Small intestine (tissue), 7 donors: ENCODE measurements at regions not wholly inside any gene's neighbourhood (a gene's known extent, or its start where the extent isn't known, plus 50 kb on each side); places are given as distances from the start of the nearest gene placed in this dataset.

ENCODE experiments used
- DNase-seq, 2 donors: peaks; one replicate each; pipeline versions ENCODE4 v3.0.0 to v3.0.0-alpha.2; 2013
- FAIRE-seq: peaks from 2 replicates; lab custom pipeline; 2012; peaks lifted over from hg19 to GRCh38; lab: Jason Lieb, UNC
- H3K27ac ChIP-seq, 3 donors: one replicate each; pipeline ENCODE4 v1.5.1; 2013; ENCODE audit warnings: low read length in 2 of 3, mild to moderate bottlenecking in 2 of 3, control low read depth in 1 of 3, inconsistent platforms in 1 of 3, low read depth in 1 of 3, moderate library complexity in 1 of 3
- H3K27me3 ChIP-seq, 3 donors: one replicate each; pipeline ENCODE4 v1.6.1; 2013; ENCODE audit warnings: low read length in 3 of 3, inconsistent platforms in 1 of 3; ENCODE audit not compliant: control insufficient read depth in 3 of 3, insufficient read depth in 3 of 3
- H3K36me3 ChIP-seq, 3 donors: one replicate each; pipeline ENCODE4 v1.6.1; 2013; ENCODE audit warnings: low read length in 3 of 3, inconsistent platforms in 1 of 3, low read depth in 1 of 3, mild to moderate bottlenecking in 1 of 3, moderate library complexity in 1 of 3; ENCODE audit not compliant: control insufficient read depth in 3 of 3, insufficient read depth in 2 of 3
- H3K4me1 ChIP-seq, 3 donors: one replicate each; pipeline ENCODE4 v1.6.1; 2013; ENCODE audit warnings: low read length in 2 of 3, inconsistent platforms in 1 of 3, low read depth in 1 of 3, mild to moderate bottlenecking in 1 of 3, moderate library complexity in 1 of 3; ENCODE audit not compliant: control insufficient read depth in 3 of 3, insufficient read depth in 2 of 3
- H3K4me3 ChIP-seq, 3 donors: one replicate each; pipeline ENCODE4 v1.5.1; 2013; ENCODE audit warnings: low read length in 3 of 3, control low read depth in 1 of 3, inconsistent platforms in 1 of 3, low read depth in 1 of 3, mild to moderate bottlenecking in 1 of 3, moderate library complexity in 1 of 3
- H3K9me3 ChIP-seq, 2 donors: one replicate each; pipeline ENCODE4 v1.6.1; 2013; ENCODE audit warnings: low read depth in 1 of 2, low read length in 1 of 2; ENCODE audit not compliant: control insufficient read depth in 2 of 2, insufficient read depth in 1 of 2
- WGBS, 3 donors: extraction: QIAGEN DNeasy Blood & Tissue Kit; methylation state at CpG; one replicate each; pipeline ENCODE4 v1.1.7; 2013; 5-methylcytosine and 5-hydroxymethylcytosine counted together
- donor health status: healthy with polysubstance abuse.
- donor health status: control.
- donor health status: control.
- donor health status: Bipolar disorder and iron deficiency.
- donor health status: healthy.

GRCh38 chr6:145370559-145370958 lies 364.8 kb downstream of the EPM2A start:
- Histone ChIP-seq H3K4me3 (no peak overlapping the region), H3K4me1 (no peaks in the 10 kb centered on the region), H3K36me3 (no peaks in the 10 kb centered on the region), H3K27me3 (no peaks in the 10 kb centered on the region), H3K27ac (no peak overlapping the region), H3K9me3 (peaks cover 0 to 3% of the 10 kb centered on the region in 2 donors)
- DNase-seq (no peak), FAIRE-seq (no peak)

- Histone ChIP-seq H3K4me3 (no peak overlapping the region), H3K36me3 (no peaks in the 10 kb centered on the region), H3K9me3 (peaks cover 0 to 9% of the 10 kb centered on the region in 2 donors), H3K27ac (no peak overlapping the region), H3K27me3 (no peaks in the 10 kb centered on the region), H3K4me1 (no peaks in the 10 kb centered on the region)
- DNase-seq (peak in 1 of 2 donors; percentile 36), FAIRE-seq (no peak)
- 43 to 68% (median 54%) methylated on average over 4 of the region's 4 CpGs for WGBS, 3 donors
Observed at GRCh38 chr6:145372671-145373151, 362.6 kb downstream of the EPM2A start.

GRCh38 chr6:145373826-145374225 lies 361.5 kb downstream of the EPM2A start:
- WGBS, 3 donors = 76 to 91% (median 81%) methylated on average over 1 of the region's 1 CpG
- H3K36me3 ChIP-seq = no peaks in the 10 kb centered on the region
- no peaks in the 10 kb centered on the region for H3K4me1 ChIP-seq
- no peak overlapping the region for H3K27ac ChIP-seq
- DNase-seq = no peak
- H3K27me3 ChIP-seq = no peaks in the 10 kb centered on the region
- no peak overlapping the region for H3K4me3 ChIP-seq
- no peak for FAIRE-seq
- peaks cover 0 to 11% of the 10 kb centered on the region in 2 donors for H3K9me3 ChIP-seq

GRCh38 chr6:145374570-145374969 lies 360.8 kb downstream of the EPM2A start:
- H3K36me3 ChIP-seq = no peaks in the 10 kb centered on the region
- H3K9me3 ChIP-seq = peaks cover 0 to 11% of the 10 kb centered on the region in 2 donors
- no peaks in the 10 kb centered on the region for H3K27me3 ChIP-seq
- H3K4me3 ChIP-seq = no peak overlapping the region
- DNase-seq (no peak), FAIRE-seq (no peak)
- H3K4me1 ChIP-seq = no peaks in the 10 kb centered on the region
- WGBS, 3 donors = 31 to 72% (median 31%) methylated on average over 1 of the region's 1 CpG
- no peak overlapping the region for H3K27ac ChIP-seq

GRCh38 chr6:145375502-145375901 lies 359.8 kb downstream of the EPM2A start:
- no peak overlapping the region for H3K27ac ChIP-seq
- no peaks in the 10 kb centered on the region for H3K27me3 ChIP-seq
- peaks cover 0 to 11% of the 10 kb centered on the region in 2 donors for H3K9me3 ChIP-seq
- no peaks in the 10 kb centered on the region for H3K36me3 ChIP-seq
- FAIRE-seq (no peak), DNase-seq (no peak)
- 62 to 72% (median 70%) methylated on average over 4 of the region's 4 CpGs for WGBS, 3 donors
- no peak overlapping the region for H3K4me3 ChIP-seq
- H3K4me1 ChIP-seq = no peaks in the 10 kb centered on the region

- Histone ChIP-seq H3K4me1 (no peaks in the 10 kb centered on the region), H3K9me3 (peaks cover 0 to 8% of the 10 kb centered on the region in 2 donors), H3K4me3 (no peak overlapping the region), H3K36me3 (no peaks in the 10 kb centered on the region), H3K27ac (no peak overlapping the region), H3K27me3 (no peaks in the 10 kb centered on the region)
- WGBS, 3 donors = 71 to 77% (median 74%) methylated on average over 1 of the region's 1 CpG
- DNase-seq = no peak
- no peak for FAIRE-seq
Observed at GRCh38 chr6:145380186-145380585, 355.1 kb downstream of the EPM2A start.

- no peak overlapping the region for H3K4me3 ChIP-seq
- H3K27me3 ChIP-seq = no peaks in the 10 kb centered on the region
- H3K4me1 ChIP-seq = no peaks in the 10 kb centered on the region
- H3K36me3 ChIP-seq = no peaks in the 10 kb centered on the region
- no peak overlapping the region for H3K27ac ChIP-seq
- no peak for DNase-seq
- 29 to 46% (median 39%) methylated on average over 3 of the region's 3 CpGs for WGBS, 3 donors
- peaks cover 0 to 8% of the 10 kb centered on the region in 2 donors for H3K9me3 ChIP-seq
- FAIRE-seq = no peak
Observed at GRCh38 chr6:145381941-145382340, 353.4 kb downstream of the EPM2A start.

GRCh38 chr6:145383428-145383827 lies 351.9 kb downstream of the EPM2A start:
- 74 to 77% (median 76%) methylated on average over 3 of the region's 3 CpGs for WGBS, 3 donors
- no peak for FAIRE-seq

GRCh38 chr6:145384503-145384902 lies 350.8 kb downstream of the EPM2A start:
- H3K27ac ChIP-seq = no peak overlapping the region
- FAIRE-seq (no peak), DNase-seq (no peak)
- no peaks in the 10 kb centered on the region for H3K9me3 ChIP-seq
- H3K27me3 ChIP-seq = no peaks in the 10 kb centered on the region
- no peak overlapping the region for H3K4me3 ChIP-seq
- H3K4me1 ChIP-seq = no peaks in the 10 kb centered on the region
- no peaks in the 10 kb centered on the region for H3K36me3 ChIP-seq

More at GRCh38 chr6:145383428-145383827, 351.9 kb downstream of the EPM2A start:
- DNase-seq = no peak
- Histone ChIP-seq H3K4me1 (no peaks in the 10 kb centered on the region), H3K4me3 (no peak overlapping the region), H3K9me3 (no peaks in the 10 kb centered on the region), H3K27ac (no peak overlapping the region), H3K36me3 (no peaks in the 10 kb centered on the region), H3K27me3 (no peaks in the 10 kb centered on the region)
